Liver (tissue), 3 donors: ENCODE measurements at regions not wholly inside any gene's neighbourhood (a gene's known extent, or its start where the extent isn't known, plus 50 kb on each side); places are given as distances from the start of the nearest gene placed in this dataset.

Experiments used
- CTCF ChIP-seq: fragments of 150-350 bp; IDR thresholded peaks from 2 replicates; pipeline ENCODE4 v1.5.1; 2017; ENCODE audit warnings: improper control_type of control experiment, low read depth, low read length; ENCODE audit not compliant: missing input control
- EGR1 ChIP-seq, 2 donors: IDR thresholded peaks; 2 replicates each; pipeline ENCODE4 v1.6.1; 2016 to 2018; ENCODE audit warnings: antibody characterized with exemption in 2 of 2, low read depth in 2 of 2
- FOXA1 ChIP-seq: IDR thresholded peaks from 2 replicates; pipeline ENCODE4 v1.6.1; 2016; ENCODE audit warnings: antibody characterized with exemption
- GABPA ChIP-seq, 2 donors: IDR thresholded peaks in 1 of 2; conservative IDR thresholded peaks in 1 of 2; 2 replicates each; pipeline ENCODE4 v1.6.1; 2016; ENCODE audit warnings: antibody characterized with exemption in 2 of 2, mild to moderate bottlenecking in 1 of 2, moderate library complexity in 1 of 2
- HNF4G ChIP-seq: IDR thresholded peaks from 2 replicates; pipeline ENCODE4 v1.6.1; 2016; ENCODE audit warnings: antibody characterized with exemption
- JUND ChIP-seq, 2 donors: IDR thresholded peaks; 2 replicates each; pipeline ENCODE4 v1.6.1; 2016; ENCODE audit warnings: antibody characterized with exemption in 2 of 2
- REST ChIP-seq: IDR thresholded peaks from 2 replicates; pipeline ENCODE4 v1.6.1; 2016; ENCODE audit warnings: antibody characterized with exemption, mild to moderate bottlenecking
- TAF1 ChIP-seq: conservative IDR thresholded peaks from 2 replicates; pipeline ENCODE4 v1.6.1; 2016; ENCODE audit warnings: antibody characterized with exemption, mild to moderate bottlenecking
- YY1 ChIP-seq: IDR thresholded peaks from 2 replicates; pipeline ENCODE4 v1.6.1; 2016; ENCODE audit warnings: antibody characterized with exemption, mild to moderate bottlenecking
- TF ChIP-seq, protein P1 (sequence below): IDR thresholded peaks from 2 replicates; pipeline ENCODE4 v1.6.1; 2016; ENCODE audit warnings: antibody characterized with exemption
- TF ChIP-seq, protein P2 (sequence below): IDR thresholded peaks from 2 replicates; pipeline ENCODE4 v1.6.1; 2016; ENCODE audit warnings: antibody characterized with exemption
- TF ChIP-seq, protein P3 (sequence below): IDR thresholded peaks from 2 replicates; pipeline ENCODE4 v1.6.1; 2016; ENCODE audit warnings: antibody characterized with exemption
- donor health status: healthy.
- donor health status: healthy.

DNA sequence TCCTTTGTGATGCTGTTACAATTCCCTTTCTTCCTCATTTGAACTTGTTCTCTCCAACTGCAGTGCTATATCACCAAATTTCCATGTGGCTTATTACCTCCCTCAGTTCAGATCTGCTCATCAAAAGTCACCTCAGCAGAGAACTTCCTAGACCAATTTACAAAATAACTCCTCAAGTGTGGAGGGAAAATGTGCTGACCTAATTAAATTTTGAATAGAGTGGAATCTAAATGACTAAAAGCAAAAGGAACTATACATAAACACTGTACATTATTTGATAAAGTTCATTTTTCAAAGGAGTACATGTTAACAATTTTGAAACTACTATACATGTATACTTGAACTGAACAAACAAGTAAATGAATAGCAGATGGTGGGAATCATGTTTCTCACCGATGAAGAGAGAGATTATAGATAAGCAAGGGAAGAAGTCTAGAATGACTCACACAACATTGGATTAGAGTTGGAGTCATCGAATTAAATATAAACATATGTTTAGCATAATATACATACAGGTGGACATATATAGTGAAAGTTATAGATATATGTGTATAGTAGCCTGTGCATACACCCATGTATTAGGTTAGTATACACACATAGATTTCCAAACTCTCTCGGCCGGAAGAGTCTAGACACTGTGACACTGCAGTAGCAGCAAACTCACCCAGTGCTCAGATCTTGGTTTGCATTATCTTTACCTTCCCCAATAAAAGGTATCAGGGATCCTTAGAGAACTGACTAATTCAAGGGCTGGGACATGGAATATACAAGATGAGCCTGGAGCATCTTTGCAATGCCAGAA, 318.7 kb downstream of the PCDH18 start:
- TF ChIP-seq CTCF, result no peak
- TF ChIP-seq GABPA (IDR thresholded peaks at IDR 0.05 in 1 of 2, conservative IDR thresholded peaks at IDR 0.05 in 1 of 2), result no peak
- TF ChIP-seq JUND (IDR thresholded peaks at IDR 0.05), result no peak
- TF ChIP-seq REST, result no peak
- TF ChIP-seq HNF4G, result no peak
- TF ChIP-seq, protein P1, sequence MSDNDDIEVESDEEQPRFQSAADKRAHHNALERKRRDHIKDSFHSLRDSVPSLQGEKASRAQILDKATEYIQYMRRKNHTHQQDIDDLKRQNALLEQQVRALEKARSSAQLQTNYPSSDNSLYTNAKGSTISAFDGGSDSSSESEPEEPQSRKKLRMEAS, result no peak
- TF ChIP-seq, protein P2, sequence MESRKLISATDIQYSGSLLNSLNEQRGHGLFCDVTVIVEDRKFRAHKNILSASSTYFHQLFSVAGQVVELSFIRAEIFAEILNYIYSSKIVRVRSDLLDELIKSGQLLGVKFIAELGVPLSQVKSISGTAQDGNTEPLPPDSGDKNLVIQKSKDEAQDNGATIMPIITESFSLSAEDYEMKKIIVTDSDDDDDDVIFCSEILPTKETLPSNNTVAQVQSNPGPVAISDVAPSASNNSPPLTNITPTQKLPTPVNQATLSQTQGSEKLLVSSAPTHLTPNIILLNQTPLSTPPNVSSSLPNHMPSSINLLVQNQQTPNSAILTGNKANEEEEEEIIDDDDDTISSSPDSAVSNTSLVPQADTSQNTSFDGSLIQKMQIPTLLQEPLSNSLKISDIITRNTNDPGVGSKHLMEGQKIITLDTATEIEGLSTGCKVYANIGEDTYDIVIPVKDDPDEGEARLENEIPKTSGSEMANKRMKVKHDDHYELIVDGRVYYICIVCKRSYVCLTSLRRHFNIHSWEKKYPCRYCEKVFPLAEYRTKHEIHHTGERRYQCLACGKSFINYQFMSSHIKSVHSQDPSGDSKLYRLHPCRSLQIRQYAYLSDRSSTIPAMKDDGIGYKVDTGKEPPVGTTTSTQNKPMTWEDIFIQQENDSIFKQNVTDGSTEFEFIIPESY, result no peak
- no peak for TF ChIP-seq YY1
- TF ChIP-seq, protein P3, sequence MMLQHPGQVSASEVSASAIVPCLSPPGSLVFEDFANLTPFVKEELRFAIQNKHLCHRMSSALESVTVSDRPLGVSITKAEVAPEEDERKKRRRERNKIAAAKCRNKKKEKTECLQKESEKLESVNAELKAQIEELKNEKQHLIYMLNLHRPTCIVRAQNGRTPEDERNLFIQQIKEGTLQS, result no peak
- TF ChIP-seq TAF1, result no peak
- no peak for TF ChIP-seq FOXA1
- no peak for TF ChIP-seq EGR1 (IDR thresholded peaks at IDR 0.05; ENCODE audit: low read depth in 2 of 2)
